GM12892 (cell line): ENCODE measurements at regions not wholly inside any gene's neighbourhood (a gene's known extent, or its start where the extent isn't known, plus 50 kb on each side); places are given as distances from the start of the nearest gene placed in this dataset.

ENCODE experiments used
- POLR2A ChIP-seq: IDR thresholded peaks from 2 replicates; pipeline ENCODE4 v1.6.1; 2011; ENCODE audit warnings: low read depth, low read length, control low read depth
- POLR2AphosphoS5 ChIP-seq: IDR thresholded peaks from 2 replicates; pipeline ENCODE4 v1.6.1; 2011; ENCODE audit warnings: low read depth, low read length, control low read depth
- TAF1 ChIP-seq: IDR thresholded peaks from 2 replicates; pipeline ENCODE4 v1.6.1; 2011; ENCODE audit warnings: low read depth, mild to moderate bottlenecking, control low read depth, low read length, borderline replicate concordance

- no peak for TF ChIP-seq POLR2A
- TF ChIP-seq POLR2AphosphoS5: no peak
- TF ChIP-seq TAF1: no peak
These were observed 166.9 kb upstream of the DCN start for GRCh38 chr12:91349476-91349875.
